OCI-LY3 (cell line): ENCODE measurements at regions not wholly inside any gene's neighbourhood (a gene's known extent, or its start where the extent isn't known, plus 50 kb on each side); places are given as distances from the start of the nearest gene placed in this dataset.
A peak's percentile ranks its signal among the peaks of the same experiment; 100 is the strongest.

Experiments
- H2AFZ ChIP-seq: fragments of 200-600, 300-600 bp; shearing (Covaris generic); 2 replicates; pipeline ENCODE4 v1.6.0; 2014; ENCODE audit warnings: antibody characterized with exemption, low read depth, low read length
- H3K27ac ChIP-seq: fragments of 200-600, 300-600 bp; sonication (generic); 2 replicates; pipeline ENCODE4 v1.5.1; 2014; ENCODE audit warnings: mild to moderate bottlenecking, low read length, moderate library complexity, mixed read lengths
- H3K27me3 ChIP-seq: fragments of 200-600, 300-600 bp; sonication (generic); 2 replicates; pipeline ENCODE4 v1.6.1; 2014; ENCODE audit warnings: low read depth, low read length, mixed read lengths
- H3K36me3 ChIP-seq: fragments of 200-600, 300-600 bp; sonication (generic); replicated peaks from 2 replicates; pipeline ENCODE3; 2014; ENCODE audit warnings: low read depth, low read length, mixed read lengths
- H3K4me1 ChIP-seq: fragments of 300-600, 200-600 bp; sonication (generic); 2 replicates; pipeline ENCODE4 v1.6.1; 2014; ENCODE audit warnings: low read length, mixed read lengths
- H3K4me2 ChIP-seq: fragments of 200-600, 300-600 bp; sonication (generic); 2 replicates; pipeline ENCODE4 v1.6.1; 2014; ENCODE audit warnings: low read length, mixed read lengths
- H3K4me3 ChIP-seq: fragments of 300-600, 200-600 bp; sonication (generic); 2 replicates; pipeline ENCODE4 v1.5.1; 2014; ENCODE audit warnings: antibody characterized with exemption, mild to moderate bottlenecking, low read length, moderate library complexity
- H3K79me2 ChIP-seq: fragments of 300-600, 200-600 bp; shearing (Covaris generic); 2 replicates; pipeline ENCODE4 v1.6.1; 2014; ENCODE audit warnings: mild to moderate bottlenecking, low read length, mixed read lengths
- H3K9ac ChIP-seq: fragments of 300-600, 200-600 bp; shearing (Covaris generic); 2 replicates; pipeline ENCODE4 v1.6.0; 2014; ENCODE audit warnings: mild to moderate bottlenecking, low read length, moderate library complexity
- H3K9me3 ChIP-seq: fragments of 200-600, 300-600 bp; shearing (Covaris generic); 2 replicates; pipeline ENCODE4 v1.6.1; 2014; ENCODE audit warnings: low read length, mixed read lengths; ENCODE audit not compliant: insufficient read depth
- H4K20me1 ChIP-seq: fragments of 200-600, 300-600 bp; sonication (generic); 2 replicates; pipeline ENCODE4 v1.6.1; 2016; ENCODE audit warnings: low read length, mixed read lengths; ENCODE audit not compliant: insufficient read depth
- EZH2phosphoT487 ChIP-seq: fragments of 200-600 bp; shearing (Covaris generic); IDR thresholded peaks from 2 replicates; pipeline ENCODE4 v1.6.1; 2018; ENCODE audit warnings: antibody characterized with exemption, mixed run types, low read depth
- TF ChIP-seq, protein P1 (sequence below): fragments of 200-600, 300-600 bp; sonication (generic); IDR thresholded peaks from 2 replicates; pipeline ENCODE4 v1.5.1; 2014; ENCODE audit warnings: antibody characterized with exemption, low read length, low read depth

DNA sequence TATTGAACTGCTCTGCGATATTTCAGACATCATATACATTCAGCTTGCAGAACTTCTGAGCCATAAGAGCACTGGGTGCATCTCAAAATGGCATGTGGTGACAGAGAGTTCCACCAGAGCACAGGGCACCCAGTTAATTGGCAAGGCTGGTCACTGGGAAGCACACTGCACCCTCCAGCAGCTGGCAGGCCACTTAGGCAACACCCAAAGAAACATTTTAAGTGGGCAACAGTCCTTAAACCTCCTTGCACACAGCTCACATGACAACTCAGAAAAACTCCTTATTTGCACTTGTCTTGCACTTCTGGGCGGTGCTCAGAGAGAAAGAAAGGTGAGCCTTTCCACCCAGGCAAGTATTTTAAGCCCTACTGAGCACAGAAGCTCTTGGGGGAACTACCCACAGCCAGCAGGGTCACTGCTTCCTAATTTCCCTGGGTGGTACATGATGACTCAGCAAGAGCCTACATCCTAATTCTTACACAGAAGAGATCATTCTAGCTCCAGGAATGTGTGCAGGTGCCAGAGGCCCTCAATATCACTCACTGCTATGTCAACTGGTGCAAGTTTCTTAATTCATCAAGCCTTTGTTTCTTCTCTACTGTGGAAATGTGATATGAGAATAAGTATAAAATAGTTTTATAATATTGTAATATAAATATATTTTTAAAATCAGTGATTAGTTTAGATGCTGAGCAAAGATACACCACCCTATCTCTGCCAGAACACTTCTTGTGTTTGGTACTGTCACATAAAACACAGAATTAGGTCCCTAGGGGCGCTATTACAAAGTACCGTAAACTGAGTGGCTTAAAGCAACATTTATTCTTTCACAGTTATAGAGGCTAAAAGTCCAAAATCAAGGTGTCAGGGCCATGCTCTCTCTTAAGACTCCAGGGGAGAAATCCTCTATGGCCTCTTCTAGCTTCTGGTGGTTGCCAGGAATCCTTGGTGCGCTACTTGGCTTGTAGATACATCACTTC lies 155.1 kb upstream of the PPARGC1A start:
- peaks cover 19% of the 10 kb centered on the region for H3K4me1 ChIP-seq
- no peak overlapping the region for H2AFZ ChIP-seq
- H3K79me2 ChIP-seq, result no peaks in the 10 kb centered on the region
- no peak overlapping the region for H3K4me3 ChIP-seq
- no peaks in the 10 kb centered on the region for H4K20me1 ChIP-seq
- peak overlapping the region; percentile 52 for H3K27ac ChIP-seq
- peak overlapping the region; percentile 44 for H3K4me2 ChIP-seq
- no peaks in the 10 kb centered on the region for H3K9me3 ChIP-seq
- H3K27me3 ChIP-seq, result no peaks in the 10 kb centered on the region
- no peaks in the 10 kb centered on the region for H3K36me3 ChIP-seq
- no peak for TF ChIP-seq EZH2phosphoT487
- TF ChIP-seq, protein P1, sequence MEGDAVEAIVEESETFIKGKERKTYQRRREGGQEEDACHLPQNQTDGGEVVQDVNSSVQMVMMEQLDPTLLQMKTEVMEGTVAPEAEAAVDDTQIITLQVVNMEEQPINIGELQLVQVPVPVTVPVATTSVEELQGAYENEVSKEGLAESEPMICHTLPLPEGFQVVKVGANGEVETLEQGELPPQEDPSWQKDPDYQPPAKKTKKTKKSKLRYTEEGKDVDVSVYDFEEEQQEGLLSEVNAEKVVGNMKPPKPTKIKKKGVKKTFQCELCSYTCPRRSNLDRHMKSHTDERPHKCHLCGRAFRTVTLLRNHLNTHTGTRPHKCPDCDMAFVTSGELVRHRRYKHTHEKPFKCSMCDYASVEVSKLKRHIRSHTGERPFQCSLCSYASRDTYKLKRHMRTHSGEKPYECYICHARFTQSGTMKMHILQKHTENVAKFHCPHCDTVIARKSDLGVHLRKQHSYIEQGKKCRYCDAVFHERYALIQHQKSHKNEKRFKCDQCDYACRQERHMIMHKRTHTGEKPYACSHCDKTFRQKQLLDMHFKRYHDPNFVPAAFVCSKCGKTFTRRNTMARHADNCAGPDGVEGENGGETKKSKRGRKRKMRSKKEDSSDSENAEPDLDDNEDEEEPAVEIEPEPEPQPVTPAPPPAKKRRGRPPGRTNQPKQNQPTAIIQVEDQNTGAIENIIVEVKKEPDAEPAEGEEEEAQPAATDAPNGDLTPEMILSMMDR, result peak; percentile 30
- no peak overlapping the region for H3K9ac ChIP-seq

DNA sequence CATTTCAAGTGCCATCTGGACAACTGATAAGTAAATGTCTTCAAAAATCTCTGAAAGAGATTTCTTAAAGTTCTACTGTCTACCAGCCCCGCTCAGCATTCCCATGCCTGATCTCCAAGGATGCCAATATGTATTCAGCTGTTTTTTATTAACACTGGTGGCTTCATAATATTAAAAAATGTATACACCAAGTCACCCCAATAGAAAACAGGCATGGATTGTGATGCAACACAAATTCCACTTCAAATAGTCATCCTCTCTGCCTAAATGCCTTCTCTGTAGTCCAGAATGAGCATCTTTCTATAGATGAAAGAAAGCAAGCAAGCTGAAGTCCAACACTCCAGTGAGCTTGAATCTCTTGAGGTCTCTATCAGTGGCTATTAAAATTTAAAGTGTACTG lies 152.2 kb upstream of the PPARGC1A start:
- TF ChIP-seq, protein P1, result no peak
- no peak for TF ChIP-seq EZH2phosphoT487
- no peak overlapping the region for H3K4me3 ChIP-seq
- H3K27me3 ChIP-seq, result no peaks in the 10 kb centered on the region
- no peaks in the 10 kb centered on the region for H3K79me2 ChIP-seq
- no peaks in the 10 kb centered on the region for H4K20me1 ChIP-seq
- no peaks in the 10 kb centered on the region for H3K9me3 ChIP-seq
- no peak overlapping the region for H3K27ac ChIP-seq
- H3K4me1 ChIP-seq, result peaks cover 19% of the 10 kb centered on the region
- H3K9ac ChIP-seq, result no peak overlapping the region
- H2AFZ ChIP-seq, result no peak overlapping the region
- no peaks in the 10 kb centered on the region for H3K36me3 ChIP-seq
- H3K4me2 ChIP-seq, result no peak overlapping the region

DNA sequence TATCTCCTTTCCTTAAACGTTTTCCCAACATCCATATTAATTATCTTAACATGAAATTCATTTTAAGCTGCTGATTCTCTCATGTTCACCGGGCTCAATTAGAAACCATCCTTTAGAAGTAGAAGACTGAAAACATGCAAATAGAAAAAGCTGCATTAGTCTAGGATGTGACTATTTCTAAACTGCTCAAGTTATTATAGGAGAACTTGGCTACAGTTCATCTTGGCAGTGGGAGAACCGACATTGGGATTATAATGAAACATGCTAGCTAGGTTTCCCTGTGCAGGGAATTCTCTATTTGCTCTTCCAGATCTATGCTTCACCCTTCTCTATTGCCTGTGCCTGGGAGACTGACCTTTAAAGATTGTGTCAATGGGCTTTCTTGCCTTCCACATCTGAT lies 151.0 kb upstream of the PPARGC1A start:
- Histone ChIP-seq H3K9ac (no peak overlapping the region), H3K4me1 (peaks cover 17% of the 10 kb centered on the region), H3K79me2 (no peaks in the 10 kb centered on the region), H3K9me3 (no peaks in the 10 kb centered on the region), H4K20me1 (no peaks in the 10 kb centered on the region), H3K4me3 (no peak overlapping the region), H3K27ac (no peak overlapping the region), H3K36me3 (no peaks in the 10 kb centered on the region), H2AFZ (no peak overlapping the region), H3K4me2 (no peak overlapping the region), H3K27me3 (no peaks in the 10 kb centered on the region)
- TF ChIP-seq, protein P1, result no peak
- no peak for TF ChIP-seq EZH2phosphoT487

DNA sequence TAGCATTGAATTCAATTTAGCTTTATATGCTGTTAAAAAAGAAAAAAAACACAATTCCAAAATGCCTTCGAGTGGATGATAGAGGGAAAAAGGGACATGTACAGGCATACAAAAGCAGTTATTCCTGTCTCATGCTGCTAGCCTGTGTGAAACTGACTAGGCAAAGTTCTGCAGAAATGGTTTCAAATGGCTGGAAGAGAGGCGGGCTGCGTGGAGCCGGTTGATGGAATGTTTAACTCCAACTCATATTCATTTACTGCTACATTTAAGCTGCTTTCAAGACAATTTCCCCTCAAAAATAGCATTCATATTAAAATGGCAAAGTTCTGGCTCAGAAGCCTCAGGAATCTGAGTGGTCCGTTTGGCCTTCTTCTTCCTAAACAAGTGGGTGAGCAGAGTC lies 143.8 kb upstream of the PPARGC1A start:
- Histone ChIP-seq H3K4me1 (no peaks in the 10 kb centered on the region), H3K79me2 (no peaks in the 10 kb centered on the region), H3K36me3 (no peaks in the 10 kb centered on the region), H3K27me3 (0 out of 2 replicates have a peak, but pooled peaks cover 3% of the 10 kb centered on the region), H3K4me2 (no peak overlapping the region), H3K9me3 (no peaks in the 10 kb centered on the region), H4K20me1 (no peaks in the 10 kb centered on the region), H2AFZ (no peak overlapping the region), H3K27ac (no peak overlapping the region), H3K4me3 (no peak overlapping the region), H3K9ac (no peak overlapping the region)
- TF ChIP-seq EZH2phosphoT487, result no peak
- TF ChIP-seq, protein P1, result no peak
